H1 (cell line): ENCODE measurements at regions not wholly inside any gene's neighbourhood (a gene's known extent, or its start where the extent isn't known, plus 50 kb on each side); places are given as distances from the start of the nearest gene placed in this dataset.

ENCODE experiments used
- CTCF ChIA-PET: fragments of 300-600 bp; sonication (Branson Sonifier 250); formaldehyde crosslinking; loops from one replicate; lab custom pipeline; 2021; ENCODE audit not compliant: partially characterized antibody; lab: Charles Lee
- POLR2A ChIA-PET: fragments of 300-600 bp; sonication (Branson Sonifier 250); formaldehyde crosslinking; loops from one replicate; lab custom pipeline; 2021; ENCODE audit warnings: inconsistent platforms; ENCODE audit not compliant: partially characterized antibody; lab: Charles Lee
- DNase-seq, 2 experiments: peaks; one replicate each; pipeline versions ENCODE4 v3.0.0 to v3.0.0-alpha.2; 2010 to 2022; ENCODE audit warnings: low spot score in 2 of 2, low read depth in 1 of 2, mixed read lengths in 1 of 2
- FAIRE-seq: peaks from 2 replicates; lab custom pipeline; 2011; peaks lifted over from hg19 to GRCh38; lab: Jason Lieb, UNC
- H2AFZ ChIP-seq: 2 replicates; pipeline ENCODE4 v1.8.1; 2012; ENCODE audit warnings: low read length, inconsistent platforms
- H2AK5ac ChIP-seq: 2 replicates; pipeline ENCODE4 v1.6.1; 2013; ENCODE audit warnings: low read depth, low read length
- H2BK120ac ChIP-seq: replicated peaks from 2 replicates; pipeline ENCODE3; 2013; ENCODE audit warnings: low read depth, low read length, inconsistent platforms
- H2BK12ac ChIP-seq: 2 replicates; pipeline ENCODE4 v1.6.1; 2013; ENCODE audit warnings: low read depth, low read length
- H2BK15ac ChIP-seq: 2 replicates; pipeline ENCODE4 v1.6.1; 2013; ENCODE audit warnings: low read length
- H2BK20ac ChIP-seq: 2 replicates; pipeline ENCODE4 v1.6.1; 2013; ENCODE audit warnings: low read length
- H2BK5ac ChIP-seq: 2 replicates; pipeline ENCODE4 v1.6.1; 2013; ENCODE audit warnings: low read depth, low read length
- H3K14ac ChIP-seq: 2 replicates; pipeline ENCODE4 v1.6.1; 2013; ENCODE audit warnings: inconsistent platforms; ENCODE audit not compliant: insufficient read length
- H3K18ac ChIP-seq: 2 replicates; pipeline ENCODE4 v1.6.1; 2013; ENCODE audit warnings: low read length; ENCODE audit errors: extremely low read depth
- H3K23ac ChIP-seq: 2 replicates; pipeline ENCODE4 v1.6.1; 2013; ENCODE audit warnings: inconsistent platforms; ENCODE audit not compliant: insufficient read length
- H3K23me2 ChIP-seq: 2 replicates; pipeline ENCODE4 v1.6.1; 2013; ENCODE audit warnings: low read depth, low read length
- H3K27ac ChIP-seq: 2 replicates; pipeline ENCODE4 v1.6.1; 2011; ENCODE audit warnings: low read depth, low read length, inconsistent platforms
- H3K27me3 ChIP-seq, 4 experiments: replicated peaks in 1 of 4; 1 replicate in 1 of 4; 2 replicates in 3 of 4; pipeline versions ENCODE4 v1.6.1 to v1.8.1; 2011 to 2013; ENCODE audit warnings: low read length in 3 of 4, mild to moderate bottlenecking in 3 of 4, inconsistent platforms in 2 of 4, mixed read lengths in 2 of 4, moderate library complexity in 1 of 4; ENCODE audit not compliant: control insufficient read depth in 3 of 4, insufficient read depth in 3 of 4; ENCODE audit errors: extremely low read depth in 1 of 4
- H3K36me3 ChIP-seq, 4 experiments: 2 replicates each; pipeline versions ENCODE4 v1.6.1 to v1.8.1; 2011 to 2013; ENCODE audit warnings: mild to moderate bottlenecking in 4 of 4, low read length in 3 of 4, moderate library complexity in 2 of 4, control low read depth in 1 of 4, inconsistent platforms in 1 of 4; ENCODE audit not compliant: insufficient read depth in 4 of 4, control insufficient read depth in 2 of 4
- H3K4ac ChIP-seq: replicated peaks from 2 replicates; pipeline ENCODE3; 2013; ENCODE audit warnings: low read length, low read depth, mixed read lengths, inconsistent platforms; ENCODE audit not compliant: insufficient read length
- H3K4me1 ChIP-seq, 4 experiments: replicated peaks in 1 of 4; 1 replicate in 1 of 4; 2 replicates in 3 of 4; pipeline versions ENCODE4 v1.6.1 to v1.8.1; 2011 to 2013; ENCODE audit warnings: low read length in 3 of 4, inconsistent platforms in 2 of 4, mixed read lengths in 1 of 4; ENCODE audit not compliant: insufficient read depth in 4 of 4, control insufficient read depth in 3 of 4
- H3K4me2 ChIP-seq, 2 experiments: 2 replicates each; pipeline versions ENCODE4 v1.6.1 to v1.8.1; 2011 to 2013; ENCODE audit warnings: low read depth in 2 of 2, low read length in 2 of 2, control low read depth in 1 of 2, inconsistent platforms in 1 of 2, mild to moderate bottlenecking in 1 of 2; ENCODE audit not compliant: insufficient read depth in 1 of 2
- H3K4me3 ChIP-seq, 4 experiments: fragments of 200-600, 300-600 bp in 1 of 4; sonication (generic), shearing (Covaris generic), sonication (Bioruptor Twin) in 1 of 4; 2 replicates each; pipeline versions ENCODE4 v1.5.1 to v1.8.1; 2011 to 2016; ENCODE audit warnings: low read length in 4 of 4, low read depth in 3 of 4, control low read depth in 2 of 4, inconsistent platforms in 2 of 4, mild to moderate bottlenecking in 2 of 4, mixed read lengths in 1 of 4, moderate library complexity in 1 of 4; ENCODE audit not compliant: insufficient read depth in 2 of 4; ENCODE audit errors: extremely low read depth in 1 of 4
- H3K56ac ChIP-seq: replicated peaks from 2 replicates; pipeline ENCODE3; 2013; ENCODE audit warnings: low read depth, mild to moderate bottlenecking, mixed read lengths, low read length, inconsistent platforms; ENCODE audit not compliant: insufficient read length
- H3K79me1 ChIP-seq: 2 replicates; pipeline ENCODE4 v1.6.1; 2013; ENCODE audit warnings: low read depth, low read length, control low read depth
- H3K79me2 ChIP-seq, 2 experiments: 2 replicates each; pipeline versions ENCODE4 v1.6.1 to v1.8.1; 2012 to 2013; ENCODE audit warnings: low read length in 2 of 2, mild to moderate bottlenecking in 2 of 2, inconsistent platforms in 1 of 2; ENCODE audit not compliant: insufficient read depth in 2 of 2, control insufficient read depth in 1 of 2
- H3K9ac ChIP-seq, 4 experiments: replicated peaks in 1 of 4; 1 replicate in 1 of 4; 2 replicates in 3 of 4; pipeline versions ENCODE4 v1.6.1 to v1.8.1; 2011 to 2013; ENCODE audit warnings: low read depth in 3 of 4, low read length in 3 of 4, control low read depth in 2 of 4, mild to moderate bottlenecking in 2 of 4, moderate library complexity in 2 of 4, inconsistent platforms in 1 of 4; ENCODE audit errors: extremely low read depth in 1 of 4
- H3K9me3 ChIP-seq, 2 experiments: 2 replicates each; pipeline versions ENCODE4 v1.6.1 to v1.8.1; 2012 to 2013; ENCODE audit warnings: mild to moderate bottlenecking in 2 of 2, moderate library complexity in 2 of 2, control low read depth in 1 of 2, inconsistent platforms in 1 of 2, low read depth in 1 of 2, low read length in 1 of 2, mixed read lengths in 1 of 2; ENCODE audit not compliant: insufficient read depth in 2 of 2
- H4K20me1 ChIP-seq, 2 experiments: replicated peaks in 1 of 2; 2 replicates each; pipeline versions ENCODE3 to v1.8.1; 2011 to 2013; ENCODE audit warnings: inconsistent platforms in 2 of 2, low read length in 2 of 2, mild to moderate bottlenecking in 1 of 2; ENCODE audit not compliant: insufficient read depth in 2 of 2, control insufficient read depth in 1 of 2
- H4K5ac ChIP-seq: 2 replicates; pipeline ENCODE4 v1.6.1; 2013; ENCODE audit warnings: low read length, low read depth, mixed read lengths, inconsistent platforms; ENCODE audit not compliant: insufficient read length
- H4K8ac ChIP-seq: 2 replicates; pipeline ENCODE4 v1.8.0; 2013; ENCODE audit warnings: mild to moderate bottlenecking, moderate library complexity, low read length, inconsistent platforms; ENCODE audit not compliant: insufficient read depth; ENCODE audit errors: extremely low read depth
- H4K91ac ChIP-seq: replicated peaks from 2 replicates; pipeline ENCODE3; 2013; ENCODE audit warnings: low read length, mixed read lengths, inconsistent platforms; ENCODE audit not compliant: insufficient read length
- ASH2L ChIP-seq: fragments of 200-600, 300-600 bp; sonication (generic); IDR thresholded peaks from one replicate; pipeline ENCODE4 v1.7.1; 2017; ENCODE audit warnings: low read length
- BCL11A ChIP-seq, 2 experiments: IDR thresholded peaks; one replicate each; pipeline ENCODE4 v1.6.1; 2011; ENCODE audit warnings: low read depth in 2 of 2, low read length in 2 of 2, mild to moderate bottlenecking in 2 of 2
- BRCA1 ChIP-seq: IDR thresholded peaks from 2 replicates; pipeline ENCODE4 v1.6.1; 2012; ENCODE audit warnings: low read depth, low read length, improper control_type of control experiment
- CHD1 ChIP-seq: IDR thresholded peaks from 2 replicates; pipeline ENCODE4 v1.6.1; 2012; ENCODE audit warnings: low read depth, low read length, improper control_type of control experiment
- GABPA ChIP-seq: IDR thresholded peaks from 2 replicates; pipeline ENCODE4 v1.6.1; 2011; ENCODE audit warnings: mild to moderate bottlenecking, low read length, moderate library complexity, borderline replicate concordance; ENCODE audit not compliant: insufficient read depth
- HDAC2 ChIP-seq, 2 experiments: fragments of 300-600 bp in 1 of 2; sonication (generic) in 1 of 2; IDR thresholded peaks; 2 replicates each; pipeline ENCODE4 v1.6.1; 2011 to 2012; ENCODE audit warnings: low read depth in 2 of 2, low read length in 2 of 2, mild to moderate bottlenecking in 2 of 2, moderate library complexity in 2 of 2, borderline replicate concordance in 1 of 2, inconsistent platforms in 1 of 2
- KDM1A ChIP-seq: fragments of 200-600, 300-600 bp; sonication (generic); IDR thresholded peaks from 2 replicates; pipeline ENCODE4 v1.7.1; 2016; ENCODE audit warnings: mild to moderate bottlenecking, low read length, borderline replicate concordance
- NANOG ChIP-seq: IDR thresholded peaks from 2 replicates; pipeline ENCODE4 v1.6.1; 2011; ENCODE audit warnings: low read length, low read depth, mild to moderate bottlenecking, inconsistent platforms; ENCODE audit not compliant: insufficient read depth, poor library complexity, severe bottlenecking
- RFX5 ChIP-seq: IDR thresholded peaks from 2 replicates; pipeline ENCODE4 v1.6.1; 2011; ENCODE audit warnings: low read depth, low read length, improper control_type of control experiment, borderline replicate concordance
- SAP30 ChIP-seq: fragments of 300-600 bp; sonication (generic); IDR thresholded peaks from 2 replicates; pipeline ENCODE4 v1.7.1; 2012; ENCODE audit warnings: low read length, moderate library complexity, mild to moderate bottlenecking, inconsistent platforms; ENCODE audit not compliant: insufficient read depth, insufficient replicate concordance
- SP2 ChIP-seq: IDR thresholded peaks from 2 replicates; pipeline ENCODE4 v1.6.1; 2012; ENCODE audit warnings: mild to moderate bottlenecking, low read length, inconsistent platforms
- SRF ChIP-seq: IDR thresholded peaks from 2 replicates; pipeline ENCODE4 v1.6.1; 2011; ENCODE audit warnings: mild to moderate bottlenecking, low read depth, low read length, moderate library complexity
- SUZ12 ChIP-seq: fragments of 200-600 bp; sonication (generic); IDR thresholded peaks from 2 replicates; pipeline ENCODE4 v1.6.1; 2012; ENCODE audit warnings: mild to moderate bottlenecking, inconsistent platforms, low read length, moderate library complexity, mixed read lengths
- TAF7 ChIP-seq: optimal IDR thresholded peaks from 2 replicates; pipeline ENCODE3; 2011; ENCODE audit warnings: low read depth, mild to moderate bottlenecking, inconsistent platforms, low read length, moderate library complexity, borderline replicate concordance
- TCF12 ChIP-seq: IDR thresholded peaks from 2 replicates; pipeline ENCODE4 v1.6.1; 2011; ENCODE audit warnings: low read depth, mild to moderate bottlenecking, low read length
- TEAD4 ChIP-seq: IDR thresholded peaks from 2 replicates; pipeline ENCODE4 v1.6.1; 2012; ENCODE audit warnings: low read depth, low read length, inconsistent platforms, mixed read lengths

DNA sequence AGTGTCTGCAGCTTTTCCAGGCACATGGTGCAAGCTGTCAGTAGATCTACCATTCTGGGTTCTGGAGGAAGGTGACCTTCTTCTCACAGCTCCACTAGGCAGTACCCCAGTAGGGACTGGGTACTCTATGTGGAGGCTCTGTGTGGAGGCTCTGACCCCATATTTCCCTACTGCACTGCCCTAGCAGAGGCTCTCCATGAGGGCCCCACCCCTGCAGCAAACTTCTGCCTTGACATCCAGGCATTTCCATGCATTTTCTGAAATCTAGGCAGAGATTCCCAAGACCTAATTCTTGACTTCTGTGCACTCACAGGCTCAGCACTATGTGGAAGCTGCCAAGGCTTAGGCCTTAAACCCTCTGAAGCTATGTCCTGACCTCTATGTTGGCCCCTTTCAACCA, 1060.0 kb downstream of the NAALADL2 start:
- Histone ChIP-seq H3K4me2 (no peak overlapping the region), H3K14ac (no peak overlapping the region), H2BK5ac (no peak overlapping the region), H3K79me1 (no peaks in the 10 kb centered on the region), H3K18ac (no peak overlapping the region), H3K23me2 (no peaks in the 10 kb centered on the region), H3K27ac (no peak overlapping the region), H4K5ac (no peak overlapping the region), H2BK20ac (no peak overlapping the region), H2AFZ (no peak overlapping the region), H3K4ac (no peak overlapping the region), H4K20me1 (no peaks in the 10 kb centered on the region), H2BK15ac (no peak overlapping the region), H2AK5ac (no peak overlapping the region), H3K36me3 (no peaks in the 10 kb centered on the region; a peak in 1 of 8 replicates), H3K9ac (no peak overlapping the region), H2BK12ac (no peak overlapping the region), H3K27me3 (peaks cover 0 to 1% (median 0%) of the 10 kb centered on the region in 4 experiments; a peak in 1 of 7 replicates), H4K91ac (no peak overlapping the region), H3K4me3 (no peak overlapping the region), H2BK120ac (no peak overlapping the region), H4K8ac (no peak overlapping the region), H3K9me3 (peaks cover 14 to 18% of the 10 kb centered on the region in 2 experiments), H3K23ac (no peak overlapping the region), H3K79me2 (no peaks in the 10 kb centered on the region), H3K56ac (no peak overlapping the region), H3K4me1 (no peaks in the 10 kb centered on the region)
- DNase-seq (no peak), FAIRE-seq (no peak)
- CTCF ChIA-PET = interaction anchor here (1.6 kb wide), 1 partner anchor 22 kb away, joined by 4 read pairs; no protein-coding TSS in a partner anchor
- POLR2A ChIA-PET = no interaction called here
- TF ChIP-seq TEAD4 (no peak), TAF7 (no peak), NANOG (no peak), SAP30 (no peak), BCL11A (IDR thresholded peaks at IDR 0.05; ENCODE audit: low read depth in 2 of 2, low read length in 2 of 2) (no peak), SUZ12 (no peak), TCF12 (no peak), GABPA (no peak), BRCA1 (no peak), HDAC2 (IDR thresholded peaks at IDR 0.05; ENCODE audit: borderline replicate concordance in 1 of 2, low read depth in 2 of 2, low read length in 2 of 2) (no peak), SP2 (no peak), ASH2L (no peak), RFX5 (no peak), SRF (no peak), KDM1A (no peak), CHD1 (no peak)
